Eye (tissue), 1 donor: ENCODE measurements at regions not wholly inside any gene's neighbourhood (a gene's known extent, or its start where the extent isn't known, plus 50 kb on each side); places are given as distances from the start of the nearest gene placed in this dataset.
A peak's percentile ranks its signal among the peaks of the same experiment; 100 is the strongest.

Experiments used
- DNase-seq: peaks from one replicate; pipeline ENCODE4 v3.0.0-alpha.2; 2015

- no peak for DNase-seq
These were observed 73.9 kb upstream of the BRINP1 start for GRCh38 chr9:119443179-119443578.

DNA sequence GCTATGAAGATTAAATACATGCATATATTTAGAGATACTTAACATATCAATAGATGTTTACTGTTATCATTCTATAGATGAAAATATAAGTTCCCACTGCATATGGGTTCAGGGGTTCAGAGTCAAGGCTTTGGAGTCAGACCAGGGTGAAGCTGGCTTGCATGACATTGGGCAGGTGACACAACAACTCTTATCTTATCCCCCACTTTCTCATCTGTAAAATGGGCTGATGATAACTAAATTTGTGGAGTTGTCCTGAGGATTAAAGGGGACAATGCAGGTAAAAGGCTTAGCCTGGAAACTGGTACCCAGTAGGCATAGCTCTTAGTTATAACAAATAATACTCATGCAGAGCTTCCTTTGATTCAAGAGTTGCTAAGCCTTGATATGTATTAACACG, 72.6 kb upstream of the BRINP1 start:
- no peak for DNase-seq

DNA sequence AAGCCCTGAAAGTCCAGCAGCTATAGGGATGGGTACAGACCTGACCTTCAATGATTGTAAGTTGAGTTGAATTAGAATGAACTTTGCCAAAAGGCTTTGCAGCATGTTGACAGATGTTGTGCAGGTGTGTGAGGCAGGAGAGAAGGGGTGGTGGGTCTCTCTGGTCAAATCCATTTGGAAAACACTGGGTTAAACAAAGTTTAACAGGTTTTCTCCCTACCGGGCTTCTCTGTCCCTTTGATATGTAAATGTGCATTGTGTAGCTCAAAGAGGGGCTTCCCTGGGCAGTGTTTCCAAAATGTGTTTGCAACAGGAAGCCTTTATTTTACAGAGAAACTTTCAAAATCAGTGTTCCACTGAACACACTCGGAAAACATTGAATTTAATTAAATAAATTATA, 72.1 kb upstream of the BRINP1 start:
- no peak for DNase-seq

DNA sequence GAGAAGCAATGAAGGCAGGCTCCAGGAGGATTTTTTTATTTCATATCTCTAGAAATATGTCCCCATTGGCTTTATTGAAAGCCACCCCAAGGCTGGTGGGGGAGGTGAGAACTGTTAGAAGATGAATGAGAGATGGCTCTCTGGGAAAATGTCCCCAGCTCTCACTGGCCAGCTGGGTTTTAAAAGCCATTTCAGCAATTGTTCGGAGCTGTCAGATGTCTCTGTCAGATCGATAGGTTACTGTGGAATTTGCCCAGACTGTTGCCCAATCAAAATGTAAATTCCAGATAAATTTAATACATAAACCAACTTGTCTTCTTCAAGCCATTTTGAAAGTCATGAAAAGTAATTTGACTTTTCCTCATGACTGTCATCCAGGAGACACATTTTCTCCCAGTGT, 67.0 kb upstream of the BRINP1 start:
- DNase-seq: no peak

GRCh38 chr9:119435076-119435475, 65.8 kb upstream of the BRINP1 start:
- DNase-seq: no peak

DNA sequence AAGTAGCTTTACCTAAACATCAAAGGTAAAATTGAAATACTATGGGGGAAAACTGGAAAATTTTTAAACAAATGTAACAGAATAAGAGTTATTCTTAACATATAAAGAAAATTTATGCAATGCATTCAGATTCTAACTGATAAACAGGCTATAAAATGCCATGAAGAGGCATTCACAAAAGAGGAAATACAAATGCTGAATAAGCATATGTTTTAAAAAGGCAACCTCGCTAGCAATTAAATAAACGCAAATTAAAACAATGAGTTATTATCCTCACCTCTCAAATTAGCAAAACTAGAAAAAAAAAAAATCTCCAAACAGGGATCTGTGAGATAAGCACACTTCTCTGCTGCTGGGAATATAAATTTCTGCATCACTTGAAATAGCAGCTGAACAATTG, 63.2 kb upstream of the BRINP1 start:
- no peak for DNase-seq

GRCh38 chr9:119429302-119429701, 60.1 kb upstream of the BRINP1 start:
- DNase-seq: no peak

- peak; percentile 71 for DNase-seq
These were observed 51.0 kb upstream of the BRINP1 start for GRCh38 chr9:119420231-119420630.
